Sigmoid colon (tissue), 6 donors: ENCODE measurements at regions not wholly inside any gene's neighbourhood (a gene's known extent, or its start where the extent isn't known, plus 50 kb on each side); places are given as distances from the start of the nearest gene placed in this dataset.
"Not testable (repeated sequence)": the region's sequence is repeated elsewhere in the genome, so short reads cannot be mapped to it uniquely, and the experiment has no call there.

ENCODE experiments used
- DNase-seq: peaks from one replicate; pipeline ENCODE4 v3.0.0-alpha.2; 2019
- H3K27ac ChIP-seq, 4 donors: fragments of 200-600 bp; sonication (generic); one replicate each; pipeline ENCODE4 v1.5.1; 2016 to 2019; ENCODE audit warnings: mild to moderate bottlenecking in 1 of 4
- H3K27me3 ChIP-seq, 3 donors: fragments of 200-600 bp; sonication (generic); one replicate each; pipeline ENCODE4 v1.5.1; 2019; ENCODE audit warnings: mild to moderate bottlenecking in 1 of 3
- H3K36me3 ChIP-seq, 4 donors: fragments of 200-600 bp; sonication (generic); one replicate each; pipeline ENCODE4 v1.5.1; 2016 to 2019
- H3K4me1 ChIP-seq, 4 donors: fragments of 200-600 bp; sonication (generic); one replicate each; pipeline ENCODE4 v1.5.1; 2017 to 2019
- H3K4me3 ChIP-seq, 4 donors: fragments of 200-600 bp; sonication (generic); one replicate each; pipeline ENCODE4 v1.5.1; 2017 to 2019; ENCODE audit warnings: mild to moderate bottlenecking in 2 of 4, moderate library complexity in 1 of 4
- H3K9me3 ChIP-seq, 4 donors: fragments of 200-600 bp in 3 of 4; sonication (generic) in 3 of 4; one replicate each; pipeline versions ENCODE4 v1.5.1 to v1.6.1; 2013 to 2019
- CTCF ChIP-seq, 4 experiments: fragments of 450-650 bp in 3 of 4; fragments of 200-600 bp in 1 of 4; IDR thresholded peaks; one replicate each; pipeline ENCODE4 v1.5.1; 2016 to 2019; ENCODE audit warnings: antibody characterized with exemption in 4 of 4, mild to moderate bottlenecking in 3 of 4, moderate library complexity in 2 of 4
- EP300 ChIP-seq, 4 donors: sonication (generic); formaldehyde crosslinking; IDR thresholded peaks; one replicate each; pipeline ENCODE4 v1.6.1; 2017; ENCODE audit warnings: antibody characterized with exemption in 4 of 4
- POLR2A ChIP-seq, 2 donors: fragments of 450-650 bp; IDR thresholded peaks; one replicate each; pipeline ENCODE4 v1.6.1; 2016; ENCODE audit warnings: antibody characterized with exemption in 2 of 2, mild to moderate bottlenecking in 2 of 2, moderate library complexity in 2 of 2
- POLR2AphosphoS5 ChIP-seq, 4 donors: sonication (generic); formaldehyde crosslinking; IDR thresholded peaks; one replicate each; pipeline ENCODE4 v1.6.1; 2017; ENCODE audit warnings: antibody characterized with exemption in 4 of 4
- WGBS, 2 donors: extraction: QIAGEN DNeasy Blood & Tissue Kit; methylation state at CpG; one replicate each; pipeline ENCODE4 v1.1.7; 2013; 5-methylcytosine and 5-hydroxymethylcytosine counted together
- intact Hi-C: fragments of 100-400 bp; cut with DNase I; formaldehyde crosslinking; loops from one replicate; pipeline ENCODE4 v1.15.1; 2023
- donor health status: healthy with polysubstance abuse.
- donor health status: healthy.

DNA sequence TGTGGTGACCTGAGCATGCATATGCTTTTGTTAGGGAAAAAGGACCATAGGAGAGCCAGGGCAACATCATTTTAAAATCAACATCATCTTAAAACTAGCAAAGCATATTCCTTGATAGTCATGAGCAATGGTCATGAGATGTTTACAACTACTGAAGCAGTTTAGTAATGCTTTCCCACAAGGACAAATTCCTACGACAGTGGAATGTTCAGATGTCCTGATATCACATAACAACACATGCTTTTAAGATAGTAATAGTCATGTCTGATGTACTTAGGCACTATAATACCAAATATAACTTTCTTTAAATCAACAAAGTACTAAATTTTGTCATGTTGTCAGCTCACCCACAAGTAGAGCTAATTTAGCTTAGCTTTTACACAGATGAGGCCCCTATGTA lies 370.3 kb downstream of the HTR1B start:
- DNase-seq = no peak
- Histone ChIP-seq H3K36me3 (no peaks in the 10 kb centered on the region), H3K4me1 (no peaks in the 10 kb centered on the region), H3K27ac (no peak overlapping the region), H3K27me3 (no peaks in the 10 kb centered on the region), H3K4me3 (no peak overlapping the region), H3K9me3 (no peaks in the 10 kb centered on the region)
- intact Hi-C loops = no loop called here
- TF ChIP-seq POLR2A (IDR thresholded peaks at IDR 0.05) (no peak), EP300 (IDR thresholded peaks at IDR 0.05) (no peak), CTCF (IDR thresholded peaks at IDR 0.05) (no peak), POLR2AphosphoS5 (IDR thresholded peaks at IDR 0.05) (no peak)
- WGBS, 2 donors = 60 to 64% methylated on average over 1 of the region's 1 CpG

GRCh38 chr6:77089776-77090175 lies 373.5 kb downstream of the HTR1B start:
- no peak for TF ChIP-seq EP300 (IDR thresholded peaks at IDR 0.05)
- no peak for TF ChIP-seq POLR2AphosphoS5 (IDR thresholded peaks at IDR 0.05)
- TF ChIP-seq POLR2A (IDR thresholded peaks at IDR 0.05) = no peak
- TF ChIP-seq CTCF (IDR thresholded peaks at IDR 0.05) = no peak
- DNase-seq = no peak
- Histone ChIP-seq H3K9me3 (no peaks in the 10 kb centered on the region), H3K27me3 (no peaks in the 10 kb centered on the region), H3K27ac (no peak overlapping the region), H3K4me1 (no peaks in the 10 kb centered on the region), H3K36me3 (no peaks in the 10 kb centered on the region), H3K4me3 (no peak overlapping the region)
- intact Hi-C loops = no loop called here

- H3K27ac ChIP-seq, H3K4me3 ChIP-seq, H3K36me3 ChIP-seq, H3K4me1 ChIP-seq, H3K27me3 ChIP-seq, intact Hi-C loops, DNase-seq, H3K9me3 ChIP-seq: not testable (repeated sequence)
- WGBS, 2 donors = 92 to 93% methylated on average over 19 of the region's 19 CpGs
Observed at GRCh38 chr6:77087794-77088318, 375.4 kb downstream of the HTR1B start.

DNA sequence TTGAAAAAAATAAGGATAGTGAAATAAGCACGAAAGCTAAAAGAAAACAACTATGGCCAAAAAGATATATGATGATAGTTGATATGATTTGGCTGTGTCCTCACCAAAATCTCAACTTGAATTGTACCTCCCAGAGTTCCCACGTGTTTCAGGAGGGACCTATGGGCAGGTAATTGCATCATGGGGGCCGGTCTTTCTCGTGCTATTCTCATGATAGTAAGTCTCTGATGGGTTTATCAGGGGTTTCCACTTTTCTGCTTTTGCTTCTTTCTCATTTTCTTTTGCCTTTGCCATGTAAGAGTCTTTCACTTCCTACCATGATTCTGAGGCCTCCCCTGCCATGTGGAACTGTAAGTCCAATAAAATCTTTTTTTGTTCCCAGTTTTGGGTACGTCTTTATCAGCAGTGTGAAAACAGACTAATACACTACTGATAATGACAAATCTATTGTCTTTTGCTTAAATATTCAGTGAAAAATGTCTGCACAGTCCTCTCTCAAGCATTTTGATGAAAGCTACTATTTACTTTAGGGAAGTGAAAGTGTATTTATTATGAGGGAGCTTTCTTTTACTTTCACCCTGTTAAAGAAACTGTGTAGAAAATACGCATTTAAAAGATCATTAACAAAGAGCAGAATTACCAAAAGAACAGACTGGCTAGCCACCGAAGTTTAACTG lies 389.1 kb downstream of the HTR1B start:
- DNase-seq = no peak
- Histone ChIP-seq H3K27ac (no peak overlapping the region), H3K4me1 (no peaks in the 10 kb centered on the region), H3K4me3 (no peak overlapping the region), H3K36me3 (no peaks in the 10 kb centered on the region), H3K9me3 (no peaks in the 10 kb centered on the region), H3K27me3 (no peaks in the 10 kb centered on the region)
- intact Hi-C loops = no loop called here
- TF ChIP-seq EP300 (IDR thresholded peaks at IDR 0.05) = no peak
- TF ChIP-seq CTCF (IDR thresholded peaks at IDR 0.05) = no peak
- TF ChIP-seq POLR2AphosphoS5 (IDR thresholded peaks at IDR 0.05) = no peak
- no peak for TF ChIP-seq POLR2A (IDR thresholded peaks at IDR 0.05)
- 77 to 82% methylated on average over 7 of the region's 7 CpGs for WGBS, 2 donors

DNA sequence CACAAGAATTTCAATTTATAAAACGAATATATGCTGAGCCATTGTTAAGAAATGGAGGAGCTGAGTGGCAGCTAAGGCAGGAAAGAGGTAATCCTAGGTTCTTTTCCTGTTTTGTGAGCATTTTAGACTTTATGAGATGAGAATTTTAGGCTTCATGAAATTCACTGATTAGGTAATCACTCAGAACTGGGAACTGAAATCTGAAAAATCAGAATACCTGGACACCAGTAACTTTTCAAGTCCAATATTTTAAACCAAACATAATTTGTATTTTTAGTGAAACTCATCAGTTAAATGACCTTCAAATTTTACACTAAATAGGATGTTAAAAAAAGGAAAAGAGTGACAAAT lies 389.9 kb downstream of the HTR1B start:
- Histone ChIP-seq H3K27ac (no peak overlapping the region), H3K9me3 (no peaks in the 10 kb centered on the region), H3K4me1 (no peaks in the 10 kb centered on the region), H3K27me3 (no peaks in the 10 kb centered on the region), H3K4me3 (no peak overlapping the region), H3K36me3 (no peaks in the 10 kb centered on the region)
- TF ChIP-seq POLR2AphosphoS5 (IDR thresholded peaks at IDR 0.05) (no peak), POLR2A (IDR thresholded peaks at IDR 0.05) (no peak), CTCF (IDR thresholded peaks at IDR 0.05) (no peak), EP300 (IDR thresholded peaks at IDR 0.05) (no peak)
- DNase-seq = no peak
- intact Hi-C loops = no loop called here
- 38 to 58% methylated on average over 1 of the region's 1 CpG for WGBS, 2 donors
